K562 (cell line): ENCODE measurements at regions not wholly inside any gene's neighbourhood (a gene's known extent, or its start where the extent isn't known, plus 50 kb on each side); places are given as distances from the start of the nearest gene placed in this dataset.

Experiments used
- ATAC-seq: fragments of 200-7000 bp; cut with Tn5 transposase; 3 replicates; pipeline ENCODE4 v1.9.1; 2020; ENCODE audit warnings: moderate library complexity
- BruUV-seq: library from RNA; stranded (reverse); fragments of 400-500 nt; replicated peaks from 2 replicates; lab custom pipeline; 2021; lab: Mats Ljungman, UMichigan
- CTCF ChIA-PET: fragments of 300-600 bp; formaldehyde crosslinking; extraction: SDS; loops from one replicate; lab custom pipeline; 2021; ENCODE audit warnings: low intra/inter-chr PET ratio; lab: Yijun Ruan, JAX
- POLR2A ChIA-PET: fragments of 300-600, 350-650 bp; sonication (Branson Sonifier 250); formaldehyde crosslinking; extraction: SDS; loops from one replicate; lab custom pipeline; 2021; ENCODE audit warnings: antibody characterized with exemption, inconsistent platforms; lab: Yijun Ruan, JAX
- DNase-seq, 4 experiments: peaks; one replicate each; pipeline versions ENCODE4 v3.0.0 to v3.0.0-alpha.2; 2011 to 2018; ENCODE audit warnings: low spot score in 3 of 4, mixed read lengths in 3 of 4; ENCODE audit errors: extremely low read depth in 1 of 4
- FAIRE-seq: peaks from 2 replicates; lab custom pipeline; 2011; peaks lifted over from hg19 to GRCh38; lab: Jason Lieb, UNC
- H2AFZ ChIP-seq: 2 replicates; pipeline ENCODE4 v1.6.0; 2011; ENCODE audit warnings: low read depth, low read length, control low read depth, inconsistent platforms
- H3K27ac ChIP-seq: fragments of 200-600 bp; 3 replicates; pipeline ENCODE4 v1.8.0; 2011; ENCODE audit warnings: low read depth, mild to moderate bottlenecking, control low read depth, inconsistent platforms, low read length, moderate library complexity, mixed read lengths; ENCODE audit errors: extremely low read depth
- H3K27me3 ChIP-seq, 2 experiments: fragments of 300-600 bp in 1 of 2; 2 replicates in 1 of 2; 3 replicates in 1 of 2; pipeline versions ENCODE4 v1.6.0 to v1.8.0; 2011; ENCODE audit warnings: inconsistent platforms in 2 of 2, low read length in 2 of 2, mild to moderate bottlenecking in 1 of 2, mixed read lengths in 1 of 2, moderate library complexity in 1 of 2; ENCODE audit not compliant: control insufficient read depth in 2 of 2, insufficient read depth in 2 of 2
- H3K36me3 ChIP-seq: fragments of 300-600 bp; 3 replicates; pipeline ENCODE4 v1.8.0; 2011; ENCODE audit warnings: mild to moderate bottlenecking, low read length, inconsistent platforms; ENCODE audit not compliant: control insufficient read depth, insufficient read depth
- H3K4me1 ChIP-seq, 2 experiments: fragments of 200-600 bp in 1 of 2; replicated peaks in 1 of 2; 2 replicates in 1 of 2; 3 replicates in 1 of 2; pipeline versions ENCODE4 v1.5.1 to v1.8.0; 2011; ENCODE audit warnings: inconsistent platforms in 2 of 2, low read length in 2 of 2, mild to moderate bottlenecking in 1 of 2, mixed read lengths in 1 of 2, moderate library complexity in 1 of 2; ENCODE audit not compliant: control insufficient read depth in 2 of 2, insufficient read depth in 2 of 2
- H3K4me2 ChIP-seq: 2 replicates; pipeline ENCODE4 v1.6.1; 2011; ENCODE audit warnings: low read length, control low read depth, inconsistent platforms, mixed read lengths; ENCODE audit not compliant: insufficient read depth
- H3K4me3 ChIP-seq: fragments of 200-600 bp; sonication (generic), shearing (Covaris generic); 2 replicates; pipeline ENCODE4 v1.5.1; 2016; ENCODE audit warnings: control low read depth, inconsistent platforms
- H3K79me2 ChIP-seq: fragments of 200-600 bp; 3 replicates; pipeline ENCODE4 v1.8.0; 2011; ENCODE audit warnings: low read length, inconsistent platforms; ENCODE audit not compliant: control insufficient read depth, insufficient read depth
- H3K9ac ChIP-seq, 2 experiments: 2 replicates each; pipeline versions ENCODE4 v1.6.0 to v1.6.1; 2011; ENCODE audit warnings: low read depth in 2 of 2, low read length in 2 of 2, control low read depth in 1 of 2, inconsistent platforms in 1 of 2, mild to moderate bottlenecking in 1 of 2, mixed read lengths in 1 of 2; ENCODE audit not compliant: insufficient read depth in 1 of 2
- H3K9me1 ChIP-seq: one replicate; pipeline ENCODE4 v1.6.0; 2011; ENCODE audit warnings: inconsistent platforms, mild to moderate bottlenecking, low read length, moderate library complexity; ENCODE audit not compliant: control insufficient read depth, insufficient read depth
- H3K9me3 ChIP-seq: replicated peaks from 2 replicates; pipeline ENCODE4 v1.5.1; 2011; ENCODE audit warnings: low read depth, low read length, inconsistent platforms; ENCODE audit not compliant: control insufficient read depth, insufficient read depth
- H4K20me1 ChIP-seq: replicated peaks from 2 replicates; pipeline ENCODE4 v1.6.1; 2011; ENCODE audit warnings: low read length, inconsistent platforms, mixed read lengths; ENCODE audit not compliant: control insufficient read depth, insufficient read depth
- BDP1 ChIP-seq: IDR thresholded peaks from 3 replicates; pipeline ENCODE4 v1.6.1; 2011; ENCODE audit not compliant: insufficient read length, insufficient read depth
- EZH2 ChIP-seq: IDR thresholded peaks from 2 replicates; pipeline ENCODE4 v1.6.1; 2012; ENCODE audit warnings: low read depth, mild to moderate bottlenecking, inconsistent platforms, low read length, borderline replicate concordance
- KAT8 ChIP-seq: fragments of 450-650 bp; IDR thresholded peaks from 2 replicates; pipeline ENCODE4 v1.6.1; 2016; ENCODE audit warnings: low read depth, mild to moderate bottlenecking
- MYNN ChIP-seq, 2 experiments: sonication (generic); formaldehyde crosslinking in 1 of 2; IDR thresholded peaks; 2 replicates each; pipeline versions ENCODE4 v1.5.0 to v1.6.1; 2016 to 2020; ENCODE audit warnings: antibody characterized with exemption in 1 of 2, missing genetic modification reagents in 1 of 2
- POLR2B ChIP-seq: fragments of 450-650 bp; IDR thresholded peaks from 2 replicates; pipeline ENCODE4 v1.6.1; 2018; ENCODE audit warnings: low read depth; ENCODE audit not compliant: partially characterized antibody
- POLR3G ChIP-seq: IDR thresholded peaks from 2 replicates; pipeline ENCODE4 v1.6.1; 2011; ENCODE audit not compliant: insufficient read length, insufficient replicate concordance; ENCODE audit errors: extremely low read depth
- RBFOX2 ChIP-seq: fragments of 200-400 bp; formaldehyde crosslinking; IDR thresholded peaks from 2 replicates; pipeline ENCODE4 v1.6.1; 2017; ENCODE audit warnings: low read depth, mild to moderate bottlenecking, low read length, moderate library complexity
- RCOR1 ChIP-seq, 2 experiments: IDR thresholded peaks; 2 replicates each; pipeline ENCODE4 v1.6.1; 2012; ENCODE audit warnings: low read depth in 2 of 2, low read length in 2 of 2, borderline replicate concordance in 1 of 2, improper control_type of control experiment in 1 of 2
- SAFB2 ChIP-seq: fragments of 200-400 bp; formaldehyde crosslinking; IDR thresholded peaks from 2 replicates; pipeline ENCODE4 v1.6.1; 2018; ENCODE audit warnings: borderline replicate concordance, low read length, low read depth, moderate library complexity; ENCODE audit not compliant: severe bottlenecking
- ZNF316 ChIP-seq: fragments of 450-650 bp; IDR thresholded peaks from 2 replicates; pipeline ENCODE4 v1.6.1; 2016
- in situ Hi-C: fragments of 300-500 bp; cut with MboI; formaldehyde crosslinking; loops from 4 replicates; pipeline ENCODE4 v1.15.0; 2018; ENCODE audit warnings: inconsistent platforms, mixed read lengths
- intact Hi-C: fragments of 100-400 bp; cut with micrococcal nuclease; formaldehyde crosslinking; loops from 2 replicates; pipeline ENCODE4 v1.14.2; 2022
- TF ChIP-seq, protein P1 (sequence below): fragments of 250-450 bp; sonication (Bioruptor Pico); IDR thresholded peaks from 2 replicates; pipeline ENCODE4 v1.4.0; 2020
- TF ChIP-seq, protein P2 (sequence below): fragments of 450-650 bp; IDR thresholded peaks from 2 replicates; pipeline ENCODE4 v1.7.0; 2016; ENCODE audit warnings: borderline replicate concordance
- TF ChIP-seq, protein P3 (sequence below), 2 experiments: IDR thresholded peaks in 1 of 2; conservative IDR thresholded peaks in 1 of 2; 2 replicates each; pipeline ENCODE4 v1.6.1; 2016; ENCODE audit warnings: low read depth in 2 of 2, mild to moderate bottlenecking in 1 of 2, missing compliant biosample characterization in 1 of 2, missing genetic modification characterization in 1 of 2, moderate library complexity in 1 of 2

DNA sequence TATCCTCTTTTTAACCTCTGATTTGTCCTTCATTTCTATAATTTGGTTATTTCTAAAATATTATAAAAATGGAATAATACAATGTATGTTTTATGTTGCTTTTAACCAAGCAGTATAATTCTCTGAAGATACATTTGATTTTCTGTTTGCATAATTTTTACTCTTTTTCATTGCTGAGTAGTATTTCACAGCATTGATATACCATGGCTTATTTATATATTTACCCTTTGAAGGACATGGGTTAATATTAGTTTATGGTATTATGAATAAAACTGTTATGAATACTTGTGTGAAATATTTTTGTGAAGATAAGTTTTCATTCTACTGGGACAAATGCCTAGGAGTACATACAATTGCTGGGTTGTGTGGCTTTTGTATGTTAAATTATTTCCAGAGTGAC, 748.6 kb downstream of the TENT5A start:
- ATAC-seq (no peak), FAIRE-seq (no peak), DNase-seq (no peak)
- in situ Hi-C loops, result no loop called here
- intact Hi-C loops, result no loop called here
- Histone ChIP-seq H4K20me1 (no peaks in the 10 kb centered on the region), H3K9me3 (no peaks in the 10 kb centered on the region), H3K4me1 (no peaks in the 10 kb centered on the region), H3K4me2 (no peak overlapping the region), H3K36me3 (no peaks in the 10 kb centered on the region), H3K9me1 (no peaks in the 10 kb centered on the region), H3K27ac (no peak overlapping the region), H3K79me2 (no peaks in the 10 kb centered on the region), H3K4me3 (no peak overlapping the region), H3K9ac (no peak overlapping the region), H2AFZ (no peak overlapping the region), H3K27me3 (no peaks in the 10 kb centered on the region)
- no TSS peak for BruUV-seq
- ChIA-PET CTCF (no interaction called here), POLR2A (no interaction called here)
- TF ChIP-seq EZH2 (no peak), BDP1 (no peak), RCOR1 (IDR thresholded peaks at IDR 0.05; ENCODE audit: borderline replicate concordance in 1 of 2, low read depth in 2 of 2, low read length in 2 of 2) (no peak), KAT8 (no peak), ZNF316 (no peak), POLR2B (no peak), MYNN (IDR thresholded peaks at IDR 0.05) (no peak), MYNN (CRISPR knock-in tag; IDR thresholded peaks at IDR 0.05) (no peak), RBFOX2 (no peak), POLR3G (no peak), SAFB2 (no peak)
- TF ChIP-seq, protein P1, sequence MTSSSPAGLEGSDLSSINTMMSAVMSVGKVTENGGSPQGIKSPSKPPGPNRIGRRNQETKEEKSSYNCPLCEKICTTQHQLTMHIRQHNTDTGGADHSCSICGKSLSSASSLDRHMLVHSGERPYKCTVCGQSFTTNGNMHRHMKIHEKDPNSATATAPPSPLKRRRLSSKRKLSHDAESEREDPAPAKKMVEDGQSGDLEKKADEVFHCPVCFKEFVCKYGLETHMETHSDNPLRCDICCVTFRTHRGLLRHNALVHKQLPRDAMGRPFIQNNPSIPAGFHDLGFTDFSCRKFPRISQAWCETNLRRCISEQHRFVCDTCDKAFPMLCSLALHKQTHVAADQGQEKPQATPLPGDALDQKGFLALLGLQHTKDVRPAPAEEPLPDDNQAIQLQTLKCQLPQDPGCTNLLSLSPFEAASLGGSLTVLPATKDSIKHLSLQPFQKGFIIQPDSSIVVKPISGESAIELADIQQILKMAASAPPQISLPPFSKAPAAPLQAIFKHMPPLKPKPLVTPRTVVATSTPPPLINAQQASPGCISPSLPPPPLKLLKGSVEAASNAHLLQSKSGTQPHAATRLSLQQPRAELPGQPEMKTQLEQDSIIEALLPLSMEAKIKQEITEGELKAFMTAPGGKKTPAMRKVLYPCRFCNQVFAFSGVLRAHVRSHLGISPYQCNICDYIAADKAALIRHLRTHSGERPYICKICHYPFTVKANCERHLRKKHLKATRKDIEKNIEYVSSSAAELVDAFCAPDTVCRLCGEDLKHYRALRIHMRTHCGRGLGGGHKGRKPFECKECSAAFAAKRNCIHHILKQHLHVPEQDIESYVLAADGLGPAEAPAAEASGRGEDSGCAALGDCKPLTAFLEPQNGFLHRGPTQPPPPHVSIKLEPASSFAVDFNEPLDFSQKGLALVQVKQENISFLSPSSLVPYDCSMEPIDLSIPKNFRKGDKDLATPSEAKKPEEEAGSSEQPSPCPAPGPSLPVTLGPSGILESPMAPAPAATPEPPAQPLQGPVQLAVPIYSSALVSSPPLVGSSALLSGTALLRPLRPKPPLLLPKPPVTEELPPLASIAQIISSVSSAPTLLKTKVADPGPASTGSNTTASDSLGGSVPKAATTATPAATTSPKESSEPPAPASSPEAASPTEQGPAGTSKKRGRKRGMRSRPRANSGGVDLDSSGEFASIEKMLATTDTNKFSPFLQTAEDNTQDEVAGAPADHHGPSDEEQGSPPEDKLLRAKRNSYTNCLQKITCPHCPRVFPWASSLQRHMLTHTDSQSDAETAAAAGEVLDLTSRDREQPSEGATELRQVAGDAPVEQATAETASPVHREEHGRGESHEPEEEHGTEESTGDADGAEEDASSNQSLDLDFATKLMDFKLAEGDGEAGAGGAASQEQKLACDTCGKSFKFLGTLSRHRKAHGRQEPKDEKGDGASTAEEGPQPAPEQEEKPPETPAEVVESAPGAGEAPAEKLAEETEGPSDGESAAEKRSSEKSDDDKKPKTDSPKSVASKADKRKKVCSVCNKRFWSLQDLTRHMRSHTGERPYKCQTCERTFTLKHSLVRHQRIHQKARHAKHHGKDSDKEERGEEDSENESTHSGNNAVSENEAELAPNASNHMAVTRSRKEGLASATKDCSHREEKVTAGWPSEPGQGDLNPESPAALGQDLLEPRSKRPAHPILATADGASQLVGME (CRISPR knock-in tag), result no peak
- TF ChIP-seq, protein P2, sequence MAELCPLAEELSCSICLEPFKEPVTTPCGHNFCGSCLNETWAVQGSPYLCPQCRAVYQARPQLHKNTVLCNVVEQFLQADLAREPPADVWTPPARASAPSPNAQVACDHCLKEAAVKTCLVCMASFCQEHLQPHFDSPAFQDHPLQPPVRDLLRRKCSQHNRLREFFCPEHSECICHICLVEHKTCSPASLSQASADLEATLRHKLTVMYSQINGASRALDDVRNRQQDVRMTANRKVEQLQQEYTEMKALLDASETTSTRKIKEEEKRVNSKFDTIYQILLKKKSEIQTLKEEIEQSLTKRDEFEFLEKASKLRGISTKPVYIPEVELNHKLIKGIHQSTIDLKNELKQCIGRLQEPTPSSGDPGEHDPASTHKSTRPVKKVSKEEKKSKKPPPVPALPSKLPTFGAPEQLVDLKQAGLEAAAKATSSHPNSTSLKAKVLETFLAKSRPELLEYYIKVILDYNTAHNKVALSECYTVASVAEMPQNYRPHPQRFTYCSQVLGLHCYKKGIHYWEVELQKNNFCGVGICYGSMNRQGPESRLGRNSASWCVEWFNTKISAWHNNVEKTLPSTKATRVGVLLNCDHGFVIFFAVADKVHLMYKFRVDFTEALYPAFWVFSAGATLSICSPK, result no peak
- TF ChIP-seq, protein P3, sequence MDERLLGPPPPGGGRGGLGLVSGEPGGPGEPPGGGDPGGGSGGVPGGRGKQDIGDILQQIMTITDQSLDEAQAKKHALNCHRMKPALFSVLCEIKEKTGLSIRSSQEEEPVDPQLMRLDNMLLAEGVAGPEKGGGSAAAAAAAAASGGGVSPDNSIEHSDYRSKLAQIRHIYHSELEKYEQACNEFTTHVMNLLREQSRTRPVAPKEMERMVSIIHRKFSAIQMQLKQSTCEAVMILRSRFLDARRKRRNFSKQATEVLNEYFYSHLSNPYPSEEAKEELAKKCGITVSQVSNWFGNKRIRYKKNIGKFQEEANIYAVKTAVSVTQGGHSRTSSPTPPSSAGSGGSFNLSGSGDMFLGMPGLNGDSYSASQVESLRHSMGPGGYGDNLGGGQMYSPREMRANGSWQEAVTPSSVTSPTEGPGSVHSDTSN (CRISPR knock-in tag; IDR thresholded peaks at IDR 0.05; ENCODE audit: low read depth), result no peak
- TF ChIP-seq, protein P3 (tag; conservative IDR thresholded peaks at IDR 0.05; ENCODE audit: low read depth), result no peak
